ENCODE measurements at regions not wholly inside any gene's neighbourhood (a gene's known extent, or its start where the extent isn't known, plus 50 kb on each side); places are given as distances from the start of the nearest gene placed in this dataset.

- no peak for DNase-seq
Measured at GRCh38 chr1:218686258-218686657, 341.1 kb downstream of the TGFB2 start.

- DNase-seq = no peak
Measured at GRCh38 chr1:218686761-218687160, 341.6 kb downstream of the TGFB2 start.

GRCh38 chr1:218692808-218693207 is 347.7 kb downstream of the TGFB2 start:
- no peak for DNase-seq

DNA sequence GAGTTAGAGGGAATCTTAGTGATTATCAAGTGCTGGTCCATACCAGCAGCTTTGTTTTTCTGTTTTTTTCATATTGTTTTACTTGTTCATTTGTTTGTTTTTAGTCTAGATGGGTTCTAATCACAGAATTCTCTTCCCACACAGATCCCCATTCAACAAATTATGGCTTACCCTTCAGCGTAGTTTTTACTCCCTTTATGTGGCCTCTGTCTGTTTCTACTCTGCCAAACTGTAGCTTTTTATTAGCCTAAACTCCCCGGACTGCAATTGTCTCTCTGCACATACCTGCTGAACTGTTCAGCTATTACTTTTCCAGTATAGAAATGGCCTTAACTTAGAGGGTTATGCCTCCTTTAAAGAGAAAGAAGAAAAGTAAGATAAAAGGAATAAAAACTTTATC is 348.5 kb downstream of the TGFB2 start:
- no peak for DNase-seq

GRCh38 chr1:218694085-218694484 is 348.9 kb downstream of the TGFB2 start:
- no peak for DNase-seq

GRCh38 chr1:218694636-218695035 is 349.5 kb downstream of the TGFB2 start:
- DNase-seq = no peak

GRCh38 chr1:218695525-218695924 is 350.4 kb downstream of the TGFB2 start:
- DNase-seq = no peak

- no peak for DNase-seq
Measured at GRCh38 chr1:218698141-218698540, 353.0 kb downstream of the TGFB2 start.

DNA sequence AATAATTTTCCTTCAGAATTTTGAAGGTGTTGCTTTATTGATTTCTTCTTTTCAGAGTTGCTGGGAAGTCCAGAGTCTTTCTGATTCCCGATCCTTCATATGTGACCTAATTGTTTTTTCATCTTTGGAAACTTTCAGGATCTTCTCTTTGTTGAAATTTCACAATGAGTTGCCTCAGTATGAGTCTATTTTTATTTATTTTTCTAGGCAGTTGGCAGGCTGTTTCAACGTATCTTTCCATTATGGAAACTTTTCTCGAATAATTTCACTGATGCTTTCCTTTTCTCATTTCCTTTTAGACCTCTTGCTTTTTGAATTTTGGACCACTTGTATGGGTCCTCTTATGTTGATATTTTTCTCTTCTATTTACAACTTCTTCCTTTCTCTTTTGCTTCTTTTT is 354.3 kb downstream of the TGFB2 start:
- DNase-seq = no peak

DNA sequence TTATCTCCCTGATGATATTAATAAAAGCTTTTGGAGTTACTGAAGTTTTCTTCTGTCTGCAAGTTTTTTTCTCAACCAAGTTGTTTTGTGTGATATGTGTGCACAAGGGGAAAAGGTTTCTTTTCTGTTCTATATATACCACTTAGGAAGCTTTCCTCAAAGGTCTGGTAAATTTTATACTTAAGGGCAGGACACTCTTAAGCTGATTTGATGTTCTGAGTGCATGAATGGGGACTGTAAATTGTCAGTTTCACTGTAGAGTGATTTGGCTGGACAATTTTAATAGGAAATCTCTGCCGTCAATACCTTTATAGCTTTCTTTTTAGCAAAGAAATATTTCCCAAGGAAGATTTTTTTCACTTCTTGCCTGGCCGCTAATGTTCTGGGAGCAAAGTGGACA is 354.7 kb downstream of the TGFB2 start:
- no peak for DNase-seq

- no peak for DNase-seq
Measured at GRCh38 chr1:218700666-218701065, 355.5 kb downstream of the TGFB2 start.

DNA sequence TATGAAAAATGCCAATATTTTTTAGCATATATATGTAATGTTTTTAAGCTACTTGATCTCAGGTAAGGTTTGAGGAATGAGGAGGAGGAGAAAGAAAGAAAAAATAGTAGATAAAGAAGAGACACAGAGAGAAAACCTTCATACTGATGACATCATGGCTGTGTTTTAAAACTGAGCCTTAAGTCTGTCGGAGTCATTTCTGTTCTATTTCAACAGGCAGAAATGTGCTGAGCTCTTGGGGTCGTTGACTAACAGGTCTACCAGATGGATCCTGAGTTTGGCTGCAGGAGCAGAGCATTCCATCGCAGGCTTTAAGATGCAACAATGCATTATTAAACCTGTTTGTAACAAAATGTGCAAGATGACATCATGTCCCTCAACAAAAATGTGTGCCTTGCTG is 356.0 kb downstream of the TGFB2 start:
- no peak for DNase-seq

DNA sequence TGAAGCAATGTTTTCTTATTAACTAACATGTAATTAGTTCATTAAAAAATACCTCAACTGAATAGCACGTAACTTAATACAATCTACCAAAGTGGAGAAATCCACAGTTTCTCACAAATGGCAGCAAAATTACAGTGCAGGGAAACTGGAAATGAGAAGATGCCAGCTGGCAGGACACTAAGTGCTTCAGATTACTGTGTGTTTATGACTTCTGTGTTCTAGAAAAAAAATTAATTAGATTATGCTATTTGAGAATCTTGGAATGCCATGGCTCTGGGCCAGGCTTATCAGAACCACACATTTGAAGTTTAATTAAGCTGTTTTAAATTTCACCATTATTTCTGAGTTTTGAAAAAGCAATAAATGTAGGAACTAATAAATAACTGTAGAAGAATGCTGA is 357.6 kb downstream of the TGFB2 start:
- no peak for DNase-seq

- DNase-seq = no peak
Measured at GRCh38 chr1:218703836-218704235, 358.7 kb downstream of the TGFB2 start.

GRCh38 chr1:218705391-218705790 is 360.3 kb downstream of the TGFB2 start:
- DNase-seq = no peak

DNA sequence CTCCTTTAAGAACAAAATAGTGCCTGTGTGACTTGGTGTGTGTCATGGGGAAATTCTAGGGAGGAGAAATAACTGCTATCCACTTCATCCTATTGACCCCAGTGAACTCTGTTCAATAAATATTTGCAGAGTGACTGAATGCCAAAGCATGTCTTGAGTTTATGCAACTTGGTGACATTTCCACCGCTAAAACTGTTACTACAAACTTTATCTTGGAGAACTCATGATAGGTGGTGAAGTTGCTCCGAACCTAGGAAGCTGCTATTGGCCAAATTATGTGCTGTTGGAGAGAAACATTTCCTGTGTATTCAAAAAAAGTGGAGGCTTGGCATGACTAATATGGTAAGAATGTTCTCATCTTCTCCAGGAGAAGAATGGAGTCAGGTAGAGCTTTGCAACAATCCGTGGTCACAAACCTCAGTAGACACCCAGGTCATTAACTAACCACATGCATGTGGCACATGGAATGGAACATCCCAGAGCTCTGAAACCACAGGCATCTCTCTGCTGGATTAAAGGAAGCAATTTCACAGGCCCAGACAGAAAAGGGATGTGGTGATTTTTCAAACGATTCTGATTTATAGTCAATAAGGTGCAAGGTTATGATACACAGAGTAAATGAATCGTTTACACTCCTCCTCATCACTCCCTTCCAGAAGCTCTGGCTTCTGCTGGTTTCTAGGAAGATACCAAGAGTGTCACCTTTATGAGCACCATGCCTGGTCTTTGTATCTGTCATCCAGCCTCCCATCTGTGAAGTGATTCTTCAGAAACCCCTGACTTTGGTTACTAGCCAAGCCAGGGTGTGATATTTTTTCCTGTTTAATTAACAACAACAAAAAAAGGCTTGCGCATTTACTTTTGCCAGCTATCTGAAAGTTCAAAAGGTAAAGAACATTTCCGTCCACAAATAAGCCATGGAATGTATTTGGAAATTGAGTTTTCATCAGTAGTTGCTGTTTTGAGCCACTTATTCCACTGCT is 361.1 kb downstream of the TGFB2 start:
- DNase-seq = no peak

- DNase-seq = no peak
Measured at GRCh38 chr1:218711001-218711400, 365.9 kb downstream of the TGFB2 start.

DNA sequence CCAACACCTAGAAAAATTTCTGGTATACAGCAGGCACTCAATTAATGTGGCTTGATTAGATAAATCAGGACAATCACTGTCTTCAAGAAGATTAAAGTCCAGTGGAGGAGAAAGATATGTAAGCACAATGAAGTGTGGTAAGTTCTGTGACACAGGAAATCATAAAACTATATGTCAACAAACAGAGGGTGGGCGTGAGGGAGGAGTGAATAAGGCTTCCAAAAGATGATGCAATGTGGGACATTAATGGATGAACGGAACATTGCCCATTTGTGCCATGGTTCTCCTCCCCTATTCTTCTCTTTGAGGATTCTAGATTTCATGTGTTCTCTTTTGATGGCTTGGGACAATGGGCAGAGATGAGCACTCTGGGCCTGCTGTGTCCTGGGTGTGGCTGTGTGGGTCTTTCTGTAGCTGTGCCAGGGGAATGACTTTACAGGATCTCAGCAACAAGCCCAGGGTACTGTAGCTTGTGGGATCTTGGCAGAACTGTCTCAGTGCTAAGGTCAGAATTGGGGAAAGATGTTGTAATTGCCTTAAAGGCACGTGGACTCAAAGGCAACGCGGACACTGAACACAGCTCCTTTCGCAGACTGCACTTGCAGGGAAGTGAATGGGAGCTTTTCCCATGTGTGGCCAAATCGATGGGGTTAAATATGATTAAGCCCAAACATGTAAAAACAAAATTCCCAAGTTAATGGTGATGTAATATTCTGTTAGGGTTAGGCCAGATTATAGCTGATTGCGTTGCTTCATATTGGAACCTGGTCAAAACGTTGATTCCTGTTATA is 366.9 kb downstream of the TGFB2 start:
- DNase-seq = no peak

- DNase-seq = no peak
Measured at GRCh38 chr1:218712677-218713076, 367.5 kb downstream of the TGFB2 start.

GRCh38 chr1:218715961-218716669 is 371.0 kb downstream of the TGFB2 start:
- DNase-seq = no peak

GRCh38 chr1:218717575-218717974 is 372.4 kb downstream of the TGFB2 start:
- no peak for DNase-seq

- DNase-seq = no peak
Measured at GRCh38 chr1:218718206-218718605, 373.1 kb downstream of the TGFB2 start.

- DNase-seq = no peak
Measured at GRCh38 chr1:218718977-218719376, 373.8 kb downstream of the TGFB2 start.

All from amniotic stem cell (primary cell).